ENCODE measurements at regions not wholly inside any gene's neighbourhood (a gene's known extent, or its start where the extent isn't known, plus 50 kb on each side); places are given as distances from the start of the nearest gene placed in this dataset.

- intact Hi-C loops (cut with DNase I) = no loop called here
- no peak for DNase-seq
These were observed 215.3 kb upstream of the SEMA6D start for GRCh38 chr15:47502041-47502440.

- intact Hi-C loops (cut with DNase I) = no loop called here
- DNase-seq = no peak
These were observed 213.4 kb upstream of the SEMA6D start for GRCh38 chr15:47503876-47504275.

- peak in 1 of 10 donors; percentile 16 for DNase-seq
- intact Hi-C loops (cut with DNase I) = no loop called here
These were observed 212.6 kb upstream of the SEMA6D start for GRCh38 chr15:47504624-47505256.

- intact Hi-C loops (cut with DNase I) = no loop called here
- no peak for DNase-seq
These were observed 211.5 kb upstream of the SEMA6D start for GRCh38 chr15:47505712-47506328.

- intact Hi-C loops (cut with DNase I) = no loop called here
- no peak for DNase-seq
These were observed 210.8 kb upstream of the SEMA6D start for GRCh38 chr15:47506329-47507100.

GRCh38 chr15:47507221-47507985 is 209.9 kb upstream of the SEMA6D start:
- intact Hi-C loops (cut with DNase I) = no loop called here
- DNase-seq = no peak

GRCh38 chr15:47511261-47511660 is 206.0 kb upstream of the SEMA6D start:
- no peak for DNase-seq
- intact Hi-C loops (cut with DNase I) = no loop called here

- no peak for DNase-seq
- intact Hi-C loops (cut with DNase I) = no loop called here
These were observed 203.8 kb upstream of the SEMA6D start for GRCh38 chr15:47513471-47513870.

GRCh38 chr15:47514200-47514652 is 203.1 kb upstream of the SEMA6D start:
- intact Hi-C loops (cut with DNase I) = no loop called here
- no peak for DNase-seq

GRCh38 chr15:47516558-47516957 is 200.7 kb upstream of the SEMA6D start:
- intact Hi-C loops (cut with DNase I) = no loop called here
- no peak for DNase-seq

- DNase-seq = no peak
- intact Hi-C loops (cut with DNase I) = no loop called here
These were observed 200.3 kb upstream of the SEMA6D start for GRCh38 chr15:47516972-47517371.

GRCh38 chr15:47517737-47518136 is 199.6 kb upstream of the SEMA6D start:
- no peak for DNase-seq
- intact Hi-C loops (cut with DNase I) = no loop called here

GRCh38 chr15:47523681-47524475 is 193.4 kb upstream of the SEMA6D start:
- intact Hi-C loops (cut with DNase I) = no loop called here
- peak in 1 of 10 donors; percentile 35 for DNase-seq

- intact Hi-C loops (cut with DNase I) = no loop called here
- DNase-seq = no peak
These were observed 188.1 kb upstream of the SEMA6D start for GRCh38 chr15:47529241-47529640.

- intact Hi-C loops (cut with DNase I) = no loop called here
- no peak for DNase-seq
These were observed 182.6 kb upstream of the SEMA6D start for GRCh38 chr15:47534673-47535072.

- intact Hi-C loops (cut with DNase I) = no loop called here
- DNase-seq = no peak
These were observed 175.7 kb upstream of the SEMA6D start for GRCh38 chr15:47541562-47541961.

GRCh38 chr15:47542312-47542989 is 174.9 kb upstream of the SEMA6D start:
- intact Hi-C loops (cut with DNase I) = no loop called here
- no peak for DNase-seq

- intact Hi-C loops (cut with DNase I) = no loop called here
- peak in 1 of 10 donors; percentile 48 for DNase-seq
These were observed 169.1 kb upstream of the SEMA6D start for GRCh38 chr15:47548231-47548630.

GRCh38 chr15:47548986-47549385 is 168.3 kb upstream of the SEMA6D start:
- intact Hi-C loops (cut with DNase I) = no loop called here
- no peak for DNase-seq

- peak in 1 of 10 donors; percentile 16 for DNase-seq
- intact Hi-C loops (cut with DNase I) = no loop called here
These were observed 166.2 kb upstream of the SEMA6D start for GRCh38 chr15:47551079-47551478.

Measured in posterior cingulate gyrus (tissue), 11 donors.